Mucosa of descending colon (tissue), 3 donors: ENCODE measurements at regions not wholly inside any gene's neighbourhood (a gene's known extent, or its start where the extent isn't known, plus 50 kb on each side); places are given as distances from the start of the nearest gene placed in this dataset.
"Not testable (repeated sequence)": the region's sequence is repeated elsewhere in the genome, so short reads cannot be mapped to it uniquely, and the experiment has no call there.

ENCODE experiments used
- ATAC-seq: fragments of 200-7000 bp; cut with Tn5 transposase; one replicate; pipeline ENCODE4 v1.9.1; 2020; ENCODE audit warnings: mild to moderate bottlenecking, moderate library complexity
- DNase-seq, 3 donors: peaks; one replicate each; pipeline ENCODE4 v3.0.0-alpha.2; 2020
- H3K36me3 ChIP-seq: fragments of 200-600 bp; one replicate; pipeline ENCODE4 v1.8.0; 2021; ENCODE audit warnings: low read depth, mild to moderate bottlenecking
- H3K4me1 ChIP-seq: fragments of 200-600 bp; one replicate; pipeline ENCODE4 v1.8.0; 2021; ENCODE audit warnings: low read depth, mild to moderate bottlenecking
- H3K4me3 ChIP-seq: fragments of 200-600 bp; one replicate; pipeline ENCODE4 v1.8.0; 2021; ENCODE audit warnings: mild to moderate bottlenecking
- H3K9me3 ChIP-seq: fragments of 200-600 bp; one replicate; pipeline ENCODE4 v1.8.0; 2021; ENCODE audit warnings: mild to moderate bottlenecking
- CTCF ChIP-seq: fragments of 200-600 bp; IDR thresholded peaks from one replicate; pipeline ENCODE4 v1.8.0; 2022; ENCODE audit warnings: antibody characterized with exemption, mild to moderate bottlenecking
- intact Hi-C, 2 donors: fragments of 100-400 bp; cut with DNase I in 1 of 2; cut with micrococcal nuclease in 1 of 2; formaldehyde crosslinking; loops; one replicate each; pipeline versions ENCODE4 v1.11.0 to v1.11.1; 2022; cut with DNase I, micrococcal nuclease
- donor health status: DM: no; HTN: no; CAD: no; lungs with moderate emphysema.
- donor health status: DM: no; HTN: no; CAD: no.
- donor health status: DM: no; HTN: yes; CAD: no.

- no peak for DNase-seq
- no peaks in the 10 kb centered on the region for H3K36me3 ChIP-seq
- intact Hi-C loops = no loop called here
- no peak for TF ChIP-seq CTCF
- no peak overlapping the region for H3K4me3 ChIP-seq
- no peaks in the 10 kb centered on the region for H3K9me3 ChIP-seq
- ATAC-seq = no peak
- no peaks in the 10 kb centered on the region for H3K4me1 ChIP-seq
Measured at GRCh38 chr4:32932156-32932555, 2212.0 kb downstream of the PCDH7 start.

GRCh38 chr4:32939222-32939621 lies 2219.1 kb downstream of the PCDH7 start:
- H3K4me3 ChIP-seq, H3K36me3 ChIP-seq, H3K4me1 ChIP-seq, H3K9me3 ChIP-seq, DNase-seq, intact Hi-C loops, ATAC-seq: not testable (repeated sequence)

- TF ChIP-seq CTCF = no peak
- ATAC-seq (no peak), DNase-seq (no peak)
- Histone ChIP-seq H3K36me3 (no peaks in the 10 kb centered on the region), H3K4me1 (no peaks in the 10 kb centered on the region), H3K4me3 (no peak overlapping the region), H3K9me3 (no peaks in the 10 kb centered on the region)
- intact Hi-C loops = no loop called here
Measured at GRCh38 chr4:32950866-32951265, 2230.7 kb downstream of the PCDH7 start.

- H3K36me3 ChIP-seq = no peaks in the 10 kb centered on the region
- H3K4me3 ChIP-seq = no peak overlapping the region
- no peak for TF ChIP-seq CTCF
- no peak for ATAC-seq
- intact Hi-C loops = no loop called here
- H3K9me3 ChIP-seq = no peaks in the 10 kb centered on the region
- DNase-seq = no peak
- H3K4me1 ChIP-seq = no peaks in the 10 kb centered on the region
Measured at GRCh38 chr4:32958586-32958985, 2238.4 kb downstream of the PCDH7 start.

- intact Hi-C loops = no loop called here
- Histone ChIP-seq H3K4me1 (no peaks in the 10 kb centered on the region), H3K36me3 (no peaks in the 10 kb centered on the region), H3K9me3 (no peaks in the 10 kb centered on the region), H3K4me3 (no peak overlapping the region)
- no peak for TF ChIP-seq CTCF
- DNase-seq (no peak), ATAC-seq (no peak)
Measured at GRCh38 chr4:32962100-32962499, 2241.9 kb downstream of the PCDH7 start.

- no peak for TF ChIP-seq CTCF
- intact Hi-C loops = no loop called here
- no peaks in the 10 kb centered on the region for H3K9me3 ChIP-seq
- no peak for DNase-seq
- ATAC-seq = no peak
- H3K4me3 ChIP-seq = no peak overlapping the region
- H3K4me1 ChIP-seq = no peaks in the 10 kb centered on the region
- H3K36me3 ChIP-seq = no peaks in the 10 kb centered on the region
Measured at GRCh38 chr4:32985256-32985655, 2265.1 kb downstream of the PCDH7 start.
